Spleen (tissue), 11 donors: ENCODE measurements at regions not wholly inside any gene's neighbourhood (a gene's known extent, or its start where the extent isn't known, plus 50 kb on each side); places are given as distances from the start of the nearest gene placed in this dataset.

Source experiments
- DNase-seq: peaks from one replicate; pipeline ENCODE4 v3.0.0-alpha.2; 2020
- H3K27ac ChIP-seq, 8 donors: fragments of 200-600 bp; sonication (generic) in 7 of 8; 1 replicate in 4 of 8; 2 replicates in 4 of 8; pipeline versions ENCODE4 v1.5.0 to v1.8.0; 2016 to 2021; ENCODE audit warnings: inconsistent platforms in 4 of 8, mild to moderate bottlenecking in 4 of 8, moderate library complexity in 1 of 8
- H3K27me3 ChIP-seq, 7 donors: fragments of 200-600 bp; sonication (generic) in 6 of 7; replicated peaks in 1 of 7; 1 replicate in 4 of 7; 2 replicates in 3 of 7; pipeline versions ENCODE4 v1.5.0 to v1.8.0; 2016 to 2021; ENCODE audit warnings: inconsistent platforms in 3 of 7, mild to moderate bottlenecking in 1 of 7
- H3K36me3 ChIP-seq, 6 donors: fragments of 200-600 bp; sonication (generic) in 5 of 6; 1 replicate in 4 of 6; 2 replicates in 2 of 6; pipeline versions ENCODE4 v1.5.0 to v1.8.0; 2016 to 2021; ENCODE audit warnings: inconsistent platforms in 2 of 6
- H3K4me1 ChIP-seq, 6 donors: fragments of 200-600 bp; sonication (generic) in 5 of 6; 1 replicate in 3 of 6; 2 replicates in 3 of 6; pipeline versions ENCODE4 v1.5.0 to v1.8.0; 2016 to 2021; ENCODE audit warnings: inconsistent platforms in 3 of 6
- H3K4me3 ChIP-seq, 8 donors: fragments of 200-600 bp; sonication (generic) in 7 of 8; 1 replicate in 4 of 8; 2 replicates in 4 of 8; pipeline versions ENCODE4 v1.5.0 to v1.8.0; 2016 to 2021; ENCODE audit warnings: inconsistent platforms in 4 of 8, mild to moderate bottlenecking in 4 of 8, moderate library complexity in 2 of 8
- H3K9me3 ChIP-seq, 8 donors: fragments of 200-600 bp; sonication (generic) in 7 of 8; 1 replicate in 4 of 8; 2 replicates in 4 of 8; pipeline versions ENCODE4 v1.5.0 to v1.8.0; 2016 to 2021; ENCODE audit warnings: inconsistent platforms in 4 of 8
- POLR2A ChIP-seq, 3 donors: fragments of 450-650 bp; IDR thresholded peaks; one replicate each; pipeline ENCODE4 v1.5.1; 2017; ENCODE audit warnings: antibody characterized with exemption in 3 of 3, mild to moderate bottlenecking in 1 of 3
- POLR2AphosphoS5 ChIP-seq, 3 donors: sonication (generic); formaldehyde crosslinking; IDR thresholded peaks; one replicate each; pipeline ENCODE4 v1.5.1; 2017; ENCODE audit warnings: antibody characterized with exemption in 3 of 3
- WGBS, 5 donors: extraction: QIAGEN DNeasy Blood & Tissue Kit in 3 of 5; methylation state at CpG; one replicate each; pipeline versions ENCODE4 v1.1.5 to v1.1.7; 2013 to 2018; 5-methylcytosine and 5-hydroxymethylcytosine counted together
- intact Hi-C: fragments of 100-400 bp; cut with DNase I; formaldehyde crosslinking; loops from one replicate; pipeline ENCODE4 v1.15.0; 2023; ENCODE audit warnings: low total_unique reads
- TF ChIP-seq, protein P1 (sequence below), 11 experiments: fragments of 200-600 bp in 7 of 11; fragments of 450-650 bp in 4 of 11; sonication (generic) in 4 of 11; IDR thresholded peaks in 8 of 11; conservative IDR thresholded peaks in 3 of 11; 1 replicate in 7 of 11; 2 replicates in 4 of 11; pipeline versions ENCODE4 v1.4.0 to v1.8.0; 2016 to 2021; ENCODE audit warnings: antibody characterized with exemption in 11 of 11, inconsistent platforms in 4 of 11, mild to moderate bottlenecking in 1 of 11
- donor health status: healthy with polysubstance abuse.
- donor health status: DM: no; HTN: no; CAD: no; lungs with moderate emphysema.
- donor health status: DM: no; HTN: no; CAD: no.
- donor health status: Bipolar disorder and iron deficiency.
- donor health status: healthy.
- donor health status: DM: no; HTN: no; CAD: no.
- donor health status: DM: yes; HTN: yes; CAD: no.

DNA sequence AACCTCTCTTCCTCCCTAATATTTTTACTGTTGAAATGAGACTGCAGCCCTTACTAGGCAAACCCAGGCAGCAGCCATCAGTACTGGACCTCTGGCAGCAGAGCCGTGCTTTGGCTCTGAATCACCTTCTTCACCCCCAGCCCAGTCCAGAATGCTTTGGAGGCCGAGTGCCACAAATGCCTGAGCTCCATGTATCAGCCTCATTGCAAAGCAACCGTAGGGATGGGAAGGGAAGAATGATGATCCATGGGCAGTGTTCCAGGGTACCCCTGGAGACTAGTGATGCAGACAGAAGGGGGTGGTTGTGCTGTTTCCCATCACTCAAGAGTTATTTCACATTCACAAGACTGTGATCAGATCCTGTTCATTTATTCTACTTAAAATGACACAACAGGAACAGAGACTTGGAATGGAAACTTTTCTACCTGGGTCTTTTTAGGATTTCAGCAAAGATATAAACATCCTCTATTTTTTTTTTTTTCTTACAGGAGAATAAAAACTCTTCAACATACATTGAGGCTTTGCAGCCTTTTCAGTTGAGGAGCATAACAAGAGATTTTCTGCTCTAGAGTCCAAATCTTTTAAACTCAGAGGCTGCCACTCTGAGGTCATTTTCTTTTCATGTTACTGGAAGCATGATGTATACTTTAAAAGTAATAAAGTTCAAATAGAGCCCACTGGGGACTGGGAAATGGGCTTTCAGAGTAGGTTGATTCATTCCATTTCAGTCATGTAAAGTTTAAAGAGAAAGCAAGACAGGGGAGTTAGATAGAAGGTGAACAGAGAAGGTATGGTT is 138.3 kb downstream of the KCNJ2 start:
- TF ChIP-seq POLR2AphosphoS5 (IDR thresholded peaks at IDR 0.05): no peak
- TF ChIP-seq, protein P1, sequence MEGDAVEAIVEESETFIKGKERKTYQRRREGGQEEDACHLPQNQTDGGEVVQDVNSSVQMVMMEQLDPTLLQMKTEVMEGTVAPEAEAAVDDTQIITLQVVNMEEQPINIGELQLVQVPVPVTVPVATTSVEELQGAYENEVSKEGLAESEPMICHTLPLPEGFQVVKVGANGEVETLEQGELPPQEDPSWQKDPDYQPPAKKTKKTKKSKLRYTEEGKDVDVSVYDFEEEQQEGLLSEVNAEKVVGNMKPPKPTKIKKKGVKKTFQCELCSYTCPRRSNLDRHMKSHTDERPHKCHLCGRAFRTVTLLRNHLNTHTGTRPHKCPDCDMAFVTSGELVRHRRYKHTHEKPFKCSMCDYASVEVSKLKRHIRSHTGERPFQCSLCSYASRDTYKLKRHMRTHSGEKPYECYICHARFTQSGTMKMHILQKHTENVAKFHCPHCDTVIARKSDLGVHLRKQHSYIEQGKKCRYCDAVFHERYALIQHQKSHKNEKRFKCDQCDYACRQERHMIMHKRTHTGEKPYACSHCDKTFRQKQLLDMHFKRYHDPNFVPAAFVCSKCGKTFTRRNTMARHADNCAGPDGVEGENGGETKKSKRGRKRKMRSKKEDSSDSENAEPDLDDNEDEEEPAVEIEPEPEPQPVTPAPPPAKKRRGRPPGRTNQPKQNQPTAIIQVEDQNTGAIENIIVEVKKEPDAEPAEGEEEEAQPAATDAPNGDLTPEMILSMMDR (IDR thresholded peaks at IDR 0.05 in 8 of 11, conservative IDR thresholded peaks at IDR 0.05 in 3 of 11): no peak
- no peak for TF ChIP-seq POLR2A (IDR thresholded peaks at IDR 0.05)
- H3K27ac ChIP-seq: no peak overlapping the region

GRCh38 chr17:70308618-70309017 is 139.3 kb downstream of the KCNJ2 start:
- peaks cover 0 to 4% (median 0%) of the 10 kb centered on the region in 8 donors for H3K9me3 ChIP-seq
- DNase-seq: no peak
- H3K27me3 ChIP-seq: no peaks in the 10 kb centered on the region
- TF ChIP-seq POLR2A (IDR thresholded peaks at IDR 0.05): no peak
- no peak for TF ChIP-seq POLR2AphosphoS5 (IDR thresholded peaks at IDR 0.05)
- TF ChIP-seq, protein P1 (IDR thresholded peaks at IDR 0.05 in 8 of 11, conservative IDR thresholded peaks at IDR 0.05 in 3 of 11): no peak
- H3K4me1 ChIP-seq: peaks cover 0 to under 1% (median 0%) of the 10 kb centered on the region in 6 donors
- no peak overlapping the region for H3K4me3 ChIP-seq
- intact Hi-C loops: no loop called here
- no peaks in the 10 kb centered on the region for H3K36me3 ChIP-seq
- WGBS, 5 donors: 72 to 94% (median 82%) methylated on average over 2 of the region's 2 CpGs
- H3K27ac ChIP-seq: no peak overlapping the region

More for the DNA sequence above, 138.3 kb downstream of the KCNJ2 start:
- Histone ChIP-seq H3K9me3 (peaks cover 0 to 4% (median 0%) of the 10 kb centered on the region in 8 donors), H3K27me3 (no peaks in the 10 kb centered on the region), H3K36me3 (no peaks in the 10 kb centered on the region), H3K4me1 (no peaks in the 10 kb centered on the region), H3K4me3 (no peak overlapping the region)
- 74 to 91% (median 84%) methylated on average over 3 of the region's 3 CpGs for WGBS, 5 donors
- no peak for DNase-seq
- intact Hi-C loops: no loop called here

DNA sequence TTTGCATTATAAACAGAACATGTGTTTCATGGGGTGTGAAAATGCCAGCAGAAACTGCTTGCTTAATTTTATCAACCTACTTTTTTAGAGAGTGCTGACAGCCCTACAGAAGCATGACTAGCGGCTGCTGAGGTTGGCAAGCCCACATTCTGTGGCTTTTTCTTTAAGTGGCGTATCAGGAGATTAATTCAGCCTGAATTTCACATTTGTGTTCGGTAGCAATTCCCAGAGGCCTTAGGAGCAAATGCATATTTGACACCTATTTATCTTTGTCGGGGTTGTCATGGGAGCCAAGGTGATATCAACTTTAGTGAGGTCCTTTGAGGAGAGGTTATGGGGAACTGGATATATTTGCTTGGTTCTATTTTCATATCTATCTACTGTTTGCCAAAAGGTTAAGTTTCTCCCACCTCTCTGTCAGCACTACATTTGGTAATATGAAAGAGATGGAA is 140.9 kb downstream of the KCNJ2 start:
- Histone ChIP-seq H3K9me3 (peaks cover 0 to 4% (median 0%) of the 10 kb centered on the region in 8 donors), H3K27me3 (no peaks in the 10 kb centered on the region), H3K27ac (no peak overlapping the region), H3K4me3 (no peak overlapping the region), H3K36me3 (no peaks in the 10 kb centered on the region), H3K4me1 (peaks cover 0 to 7% (median 0%) of the 10 kb centered on the region in 6 donors)
- TF ChIP-seq, protein P1 (IDR thresholded peaks at IDR 0.05 in 8 of 11, conservative IDR thresholded peaks at IDR 0.05 in 3 of 11): no peak
- TF ChIP-seq POLR2AphosphoS5 (IDR thresholded peaks at IDR 0.05): no peak
- WGBS, 5 donors: 88 to 93% (median 90%) methylated on average over 4 of the region's 4 CpGs
- intact Hi-C loops: no loop called here
- no peak for DNase-seq

DNA sequence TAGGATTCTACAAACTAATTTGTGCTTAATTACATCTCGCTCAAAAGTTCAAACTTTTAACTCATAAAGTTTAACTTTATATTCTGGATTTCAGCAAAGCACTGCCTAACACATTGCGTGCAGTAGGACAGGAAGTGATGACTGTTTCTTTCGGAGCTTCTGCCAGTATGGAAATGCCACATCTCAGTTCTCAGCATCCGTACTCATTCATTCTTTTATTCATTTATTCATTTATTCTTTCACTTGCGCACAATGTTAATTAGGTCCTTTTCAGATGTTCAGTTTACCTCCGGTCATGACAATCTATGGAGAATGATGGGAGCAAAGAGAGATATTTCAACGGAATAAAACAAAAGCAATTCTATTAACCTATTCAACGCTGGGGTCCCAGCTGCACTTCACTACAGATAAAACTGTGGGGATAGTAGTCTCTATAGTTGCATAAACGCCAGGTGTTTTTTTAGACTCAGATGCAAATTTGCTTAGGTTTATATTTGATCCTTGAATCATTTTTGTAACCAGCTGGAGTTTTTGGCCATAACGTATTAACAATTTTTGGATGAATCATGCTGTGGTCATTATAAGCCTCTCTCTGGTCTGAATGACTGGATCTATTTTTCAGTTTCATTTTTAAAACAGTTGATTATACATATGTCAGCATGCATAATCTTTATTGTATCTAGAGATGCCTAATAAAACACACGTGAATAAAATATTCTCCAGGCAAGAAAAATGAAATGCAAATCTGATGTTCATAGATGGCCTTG is 143.9 kb downstream of the KCNJ2 start:
- H3K36me3 ChIP-seq: no peaks in the 10 kb centered on the region
- peaks cover 0 to 4% (median 0%) of the 10 kb centered on the region in 8 donors for H3K9me3 ChIP-seq
- TF ChIP-seq POLR2AphosphoS5 (IDR thresholded peaks at IDR 0.05) (no peak), POLR2A (IDR thresholded peaks at IDR 0.05) (no peak)
- TF ChIP-seq, protein P1 (IDR thresholded peaks at IDR 0.05 in 8 of 11, conservative IDR thresholded peaks at IDR 0.05 in 3 of 11): no peak
- no peak overlapping the region for H3K4me3 ChIP-seq
- intact Hi-C loops: no loop called here
- H3K4me1 ChIP-seq: peaks cover 0 to 7% (median 0%) of the 10 kb centered on the region in 6 donors
- H3K27ac ChIP-seq: peak overlapping the region in 2 of 8 donors; percentile 78 to 83
- 63 to 86% (median 73%) methylated on average over 11 of the region's 11 CpGs for WGBS, 5 donors
- no peak for DNase-seq
- H3K27me3 ChIP-seq: no peaks in the 10 kb centered on the region
